ENCODE measurements at regions not wholly inside any gene's neighbourhood (a gene's known extent, or its start where the extent isn't known, plus 50 kb on each side); places are given as distances from the start of the nearest gene placed in this dataset.

DNA sequence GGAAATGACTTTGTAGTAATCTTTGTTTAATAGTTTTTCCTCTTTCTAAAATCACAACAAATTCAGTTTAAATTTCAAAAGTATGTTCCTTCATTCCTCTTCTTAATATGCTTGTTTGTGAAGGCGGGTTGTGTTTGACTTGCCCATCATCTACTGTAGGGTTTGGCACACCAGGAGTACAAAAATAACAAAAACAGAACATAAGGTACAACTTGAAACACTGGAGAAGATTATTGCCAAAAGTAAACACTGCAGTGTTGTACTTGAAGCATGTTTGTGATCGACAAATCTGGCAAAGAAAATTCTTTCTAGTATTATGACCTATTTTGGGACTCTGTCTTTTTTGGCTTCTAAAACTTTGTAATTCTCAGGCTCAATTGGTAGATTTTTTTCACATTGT lies 518.6 kb downstream of the SLITRK5 start:
- no peak for DNase-seq (ENCODE audit: low spot score)
- no peaks in the 10 kb centered on the region for H3K36me3 Mint-ChIP-seq (ENCODE audit: low read depth, unreplicated experiment)
- H3K27me3 Mint-ChIP-seq (ENCODE audit: unreplicated experiment), result no peaks in the 10 kb centered on the region
- H3K4me1 Mint-ChIP-seq (ENCODE audit: unreplicated experiment), result no peaks in the 10 kb centered on the region
- H3K27ac Mint-ChIP-seq (ENCODE audit: unreplicated experiment), result no peak overlapping the region
- TF ChIP-seq, protein P1, sequence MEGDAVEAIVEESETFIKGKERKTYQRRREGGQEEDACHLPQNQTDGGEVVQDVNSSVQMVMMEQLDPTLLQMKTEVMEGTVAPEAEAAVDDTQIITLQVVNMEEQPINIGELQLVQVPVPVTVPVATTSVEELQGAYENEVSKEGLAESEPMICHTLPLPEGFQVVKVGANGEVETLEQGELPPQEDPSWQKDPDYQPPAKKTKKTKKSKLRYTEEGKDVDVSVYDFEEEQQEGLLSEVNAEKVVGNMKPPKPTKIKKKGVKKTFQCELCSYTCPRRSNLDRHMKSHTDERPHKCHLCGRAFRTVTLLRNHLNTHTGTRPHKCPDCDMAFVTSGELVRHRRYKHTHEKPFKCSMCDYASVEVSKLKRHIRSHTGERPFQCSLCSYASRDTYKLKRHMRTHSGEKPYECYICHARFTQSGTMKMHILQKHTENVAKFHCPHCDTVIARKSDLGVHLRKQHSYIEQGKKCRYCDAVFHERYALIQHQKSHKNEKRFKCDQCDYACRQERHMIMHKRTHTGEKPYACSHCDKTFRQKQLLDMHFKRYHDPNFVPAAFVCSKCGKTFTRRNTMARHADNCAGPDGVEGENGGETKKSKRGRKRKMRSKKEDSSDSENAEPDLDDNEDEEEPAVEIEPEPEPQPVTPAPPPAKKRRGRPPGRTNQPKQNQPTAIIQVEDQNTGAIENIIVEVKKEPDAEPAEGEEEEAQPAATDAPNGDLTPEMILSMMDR (IDR thresholded peaks at IDR 0.05; ENCODE audit: unreplicated experiment), result no peak
- no peaks in the 10 kb centered on the region for H3K9me3 Mint-ChIP-seq (ENCODE audit: unreplicated experiment)
- no peak overlapping the region for H3K4me3 Mint-ChIP-seq (ENCODE audit: unreplicated experiment)

DNA sequence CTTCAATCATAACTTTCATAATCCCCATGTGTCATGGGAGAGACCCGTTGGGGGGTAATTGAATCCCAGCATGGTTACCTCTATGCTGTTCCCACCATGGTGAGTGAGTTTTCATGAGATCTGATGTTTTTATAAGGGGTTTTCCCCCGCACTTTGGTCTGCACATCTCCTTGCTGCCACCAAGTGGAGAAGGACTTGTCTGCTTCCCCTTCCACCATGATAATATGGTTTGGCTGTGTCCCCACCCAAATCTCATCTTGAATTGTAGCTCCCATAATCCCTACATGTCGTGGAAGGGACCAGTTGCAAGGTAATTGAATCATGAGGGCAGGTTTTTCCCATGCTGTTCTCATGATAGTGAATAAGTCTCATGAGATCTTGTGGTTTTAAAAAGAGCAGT lies 524.9 kb downstream of the SLITRK5 start:
- no peak for DNase-seq (ENCODE audit: low spot score)
- H3K36me3 Mint-ChIP-seq (ENCODE audit: low read depth, unreplicated experiment), result no peaks in the 10 kb centered on the region
- H3K4me3 Mint-ChIP-seq (ENCODE audit: unreplicated experiment), result no peak overlapping the region
- H3K4me1 Mint-ChIP-seq (ENCODE audit: unreplicated experiment), result no peaks in the 10 kb centered on the region
- H3K27ac Mint-ChIP-seq (ENCODE audit: unreplicated experiment), result no peak overlapping the region
- H3K9me3 Mint-ChIP-seq (ENCODE audit: unreplicated experiment), result peaks cover 4% of the 10 kb centered on the region
- TF ChIP-seq, protein P1 (IDR thresholded peaks at IDR 0.05; ENCODE audit: unreplicated experiment), result no peak
- no peaks in the 10 kb centered on the region for H3K27me3 Mint-ChIP-seq (ENCODE audit: unreplicated experiment)

DNA sequence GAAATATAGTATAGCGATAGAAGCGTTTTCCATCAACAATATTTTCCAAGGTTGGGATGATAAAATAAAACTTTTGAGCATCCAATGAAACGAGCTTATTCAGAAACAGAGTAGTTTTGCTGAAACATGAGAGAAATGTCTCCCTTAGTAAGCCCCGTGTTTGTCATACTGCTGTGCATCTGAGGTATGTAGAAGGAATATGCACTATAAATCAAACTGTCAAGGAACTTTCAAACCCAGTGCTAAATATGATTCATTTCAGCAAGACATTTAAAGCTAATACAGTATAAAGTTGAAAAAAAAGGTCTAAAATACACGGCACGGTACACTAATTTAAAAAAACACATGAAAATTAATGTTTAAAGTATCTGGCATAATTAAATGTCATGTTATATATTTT lies 546.2 kb downstream of the SLITRK5 start:
- DNase-seq (ENCODE audit: low spot score), result no peak
- Mint-ChIP-seq H3K27me3 (ENCODE audit: unreplicated experiment) (no peaks in the 10 kb centered on the region), H3K4me1 (ENCODE audit: unreplicated experiment) (no peaks in the 10 kb centered on the region), H3K27ac (ENCODE audit: unreplicated experiment) (no peak overlapping the region), H3K36me3 (ENCODE audit: low read depth, unreplicated experiment) (no peaks in the 10 kb centered on the region), H3K4me3 (ENCODE audit: unreplicated experiment) (no peak overlapping the region), H3K9me3 (ENCODE audit: unreplicated experiment) (no peaks in the 10 kb centered on the region)
- TF ChIP-seq, protein P1 (IDR thresholded peaks at IDR 0.05; ENCODE audit: unreplicated experiment), result no peak

DNA sequence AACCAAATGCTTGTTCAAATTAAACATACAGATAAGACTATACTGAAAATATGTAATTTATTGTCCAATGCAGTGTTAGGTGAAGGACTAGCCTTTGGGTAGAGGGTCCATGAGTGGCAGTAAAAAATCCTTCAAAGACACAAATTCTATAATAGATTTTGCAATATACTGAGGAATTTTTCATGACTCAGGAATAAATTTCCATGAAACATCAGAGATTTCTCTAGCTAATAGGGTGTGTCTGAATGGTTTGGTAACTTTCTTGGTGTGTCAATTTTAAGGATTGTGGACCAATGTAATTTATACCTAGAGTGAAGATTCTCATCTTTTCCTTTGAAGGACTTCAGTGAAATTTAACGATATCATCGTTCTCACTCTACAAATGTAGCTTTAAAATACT lies 546.7 kb downstream of the SLITRK5 start:
- TF ChIP-seq, protein P1 (IDR thresholded peaks at IDR 0.05; ENCODE audit: unreplicated experiment), result no peak
- Mint-ChIP-seq H3K27me3 (ENCODE audit: unreplicated experiment) (no peaks in the 10 kb centered on the region), H3K27ac (ENCODE audit: unreplicated experiment) (no peak overlapping the region), H3K36me3 (ENCODE audit: low read depth, unreplicated experiment) (no peaks in the 10 kb centered on the region), H3K9me3 (ENCODE audit: unreplicated experiment) (no peaks in the 10 kb centered on the region), H3K4me1 (ENCODE audit: unreplicated experiment) (no peaks in the 10 kb centered on the region), H3K4me3 (ENCODE audit: unreplicated experiment) (no peak overlapping the region)
- DNase-seq (ENCODE audit: low spot score), result no peak

DNA sequence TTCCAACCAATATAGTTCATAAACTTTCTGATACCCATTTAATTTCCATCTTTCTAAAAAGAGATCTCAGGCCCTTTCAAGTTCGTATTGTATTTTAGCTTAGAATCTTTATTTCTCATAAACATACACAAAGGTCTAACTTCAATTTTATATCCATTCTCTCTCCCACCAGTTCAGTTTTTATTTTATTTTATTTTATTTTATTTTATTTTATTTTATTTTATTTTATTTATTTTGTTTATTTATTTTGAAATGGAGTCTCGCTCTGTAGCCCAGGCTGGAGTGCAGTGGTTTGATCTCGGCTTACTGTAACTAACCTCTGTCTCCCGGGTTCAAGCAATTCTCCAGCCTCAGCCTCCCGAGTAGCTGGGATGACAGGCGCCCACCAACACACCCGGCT lies 552.8 kb downstream of the SLITRK5 start:
- H3K9me3 Mint-ChIP-seq (ENCODE audit: unreplicated experiment), result no peaks in the 10 kb centered on the region
- H3K27me3 Mint-ChIP-seq (ENCODE audit: unreplicated experiment), result no peaks in the 10 kb centered on the region

More for the DNA sequence above, 552.8 kb downstream of the SLITRK5 start:
- DNase-seq (ENCODE audit: low spot score), result no peak
- no peak overlapping the region for H3K27ac Mint-ChIP-seq (ENCODE audit: unreplicated experiment)
- no peaks in the 10 kb centered on the region for H3K36me3 Mint-ChIP-seq (ENCODE audit: low read depth, unreplicated experiment)
- H3K4me3 Mint-ChIP-seq (ENCODE audit: unreplicated experiment), result no peak overlapping the region
- H3K4me1 Mint-ChIP-seq (ENCODE audit: unreplicated experiment), result no peaks in the 10 kb centered on the region
- TF ChIP-seq, protein P1 (IDR thresholded peaks at IDR 0.05; ENCODE audit: unreplicated experiment), result no peak
